ENCODE measurements at regions not wholly inside any gene's neighbourhood (a gene's known extent, or its start where the extent isn't known, plus 50 kb on each side); places are given as distances from the start of the nearest gene placed in this dataset.
"Not testable (repeated sequence)": the region's sequence is repeated elsewhere in the genome, so short reads cannot be mapped to it uniquely, and the experiment has no call there.

DNA sequence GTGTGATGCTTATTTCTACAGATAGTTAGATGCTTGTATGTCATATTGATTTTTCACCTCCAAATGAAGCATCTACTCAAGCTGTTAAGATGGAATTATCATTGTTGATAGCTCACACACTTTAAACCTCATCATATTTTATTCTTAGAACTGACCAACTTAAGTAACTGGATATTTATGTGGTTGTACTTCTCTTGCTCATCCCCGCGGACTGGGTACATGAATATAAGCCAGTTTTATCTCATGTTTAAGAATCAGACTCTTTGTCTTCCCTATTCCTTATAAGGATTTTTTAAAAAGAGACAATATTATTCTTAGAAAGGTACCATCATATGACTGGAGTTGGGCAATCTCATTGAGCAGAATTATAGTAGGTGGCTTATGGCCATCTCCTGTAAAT is 358.7 kb downstream of the DSC3 start:
- CTCF ChIA-PET (ENCODE audit: partially characterized antibody), result no interaction called here
- no peak overlapping the region for H3K27ac Mint-ChIP-seq
- Histone ChIP-seq H3K27me3 (ENCODE audit: insufficient read depth, low read length) (no peaks in the 10 kb centered on the region), H3K27ac (ENCODE audit: low read depth, low read length) (no peak overlapping the region), H3K4me3 (ENCODE audit: low read length in 2 of 2) (no peak overlapping the region), H3K4me1 (ENCODE audit: insufficient read depth, low read length) (no peaks in the 10 kb centered on the region), H3K9me3 (ENCODE audit: control insufficient read depth in 1 of 2, low read length in 2 of 2) (no peaks in the 10 kb centered on the region), H3K36me3 (ENCODE audit: insufficient read depth, low read length) (no peaks in the 10 kb centered on the region)
- no peaks in the 10 kb centered on the region for H3K27me3 Mint-ChIP-seq
- H3K4me1 Mint-ChIP-seq, result no peaks in the 10 kb centered on the region
- intact Hi-C loops (cut with micrococcal nuclease), result no loop called here
- H3K4me3 Mint-ChIP-seq, result no peak overlapping the region
- no peak for DNase-seq
- H3K9me3 Mint-ChIP-seq, result peaks cover 2 to 22% (median 12%) of the 10 kb centered on the region in 8 donors
- H3K36me3 Mint-ChIP-seq, result no peaks in the 10 kb centered on the region
- POLR2A ChIA-PET (ENCODE audit: partially characterized antibody), result no interaction called here

DNA sequence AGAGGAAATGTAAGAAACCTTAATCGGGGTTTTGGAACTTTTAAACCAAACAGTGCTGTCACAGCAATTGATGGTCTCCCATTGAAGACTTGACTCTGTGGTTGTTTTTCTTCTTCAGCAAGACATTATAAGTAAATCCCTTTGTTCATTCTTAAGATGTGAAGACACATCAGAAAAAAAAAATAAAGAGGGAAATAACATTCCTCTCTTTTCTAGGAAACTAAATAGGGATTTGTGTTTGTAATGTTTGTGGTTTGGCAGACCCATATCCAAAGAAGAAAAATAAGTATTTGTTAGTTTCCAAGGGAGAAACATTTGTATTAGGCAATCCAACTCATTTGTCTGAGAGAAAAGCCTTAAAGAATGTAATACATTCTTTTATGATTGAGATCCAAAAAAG is 359.9 kb downstream of the DSC3 start:
- ChIA-PET CTCF (ENCODE audit: partially characterized antibody) (no interaction called here), POLR2A (ENCODE audit: partially characterized antibody) (no interaction called here)
- no peak overlapping the region for H3K27ac ChIP-seq (ENCODE audit: low read depth, low read length)
- H3K4me1 ChIP-seq (ENCODE audit: insufficient read depth, low read length), result no peaks in the 10 kb centered on the region
- Mint-ChIP-seq H3K9me3 (peaks cover 2 to 16% (median 10%) of the 10 kb centered on the region in 8 donors), H3K4me1 (no peaks in the 10 kb centered on the region), H3K4me3 (no peak overlapping the region), H3K36me3 (no peaks in the 10 kb centered on the region), H3K27me3 (no peaks in the 10 kb centered on the region), H3K27ac (no peak overlapping the region)
- no peaks in the 10 kb centered on the region for H3K36me3 ChIP-seq (ENCODE audit: insufficient read depth, low read length)
- intact Hi-C loops (cut with micrococcal nuclease), result no loop called here
- H3K9me3 ChIP-seq (ENCODE audit: control insufficient read depth in 1 of 2, low read length in 2 of 2), result no peaks in the 10 kb centered on the region
- H3K4me3 ChIP-seq (ENCODE audit: low read length in 2 of 2), result no peak overlapping the region
- DNase-seq, result no peak
- H3K27me3 ChIP-seq (ENCODE audit: insufficient read depth, low read length), result no peaks in the 10 kb centered on the region

GRCh38 chr18:30679285-30679930 is 363.1 kb downstream of the DSC3 start:
- no peak for DNase-seq
- H3K4me1 Mint-ChIP-seq, result no peaks in the 10 kb centered on the region
- no peaks in the 10 kb centered on the region for H3K36me3 Mint-ChIP-seq
- Histone ChIP-seq H3K27me3 (ENCODE audit: insufficient read depth, low read length) (no peaks in the 10 kb centered on the region), H3K4me1 (ENCODE audit: insufficient read depth, low read length) (no peaks in the 10 kb centered on the region), H3K27ac (ENCODE audit: low read depth, low read length) (no peak overlapping the region), H3K9me3 (ENCODE audit: control insufficient read depth in 1 of 2, low read length in 2 of 2) (no peaks in the 10 kb centered on the region), H3K4me3 (ENCODE audit: low read length in 2 of 2) (no peak overlapping the region), H3K36me3 (ENCODE audit: insufficient read depth, low read length) (no peaks in the 10 kb centered on the region)
- CTCF ChIA-PET (ENCODE audit: partially characterized antibody), result no interaction called here
- intact Hi-C loops (cut with micrococcal nuclease), result no loop called here
- POLR2A ChIA-PET (ENCODE audit: partially characterized antibody), result no interaction called here
- H3K27ac Mint-ChIP-seq, result no peak overlapping the region
- peaks cover 2 to 10% (median 6%) of the 10 kb centered on the region in 8 donors for H3K9me3 Mint-ChIP-seq
- no peak overlapping the region for H3K4me3 Mint-ChIP-seq
- H3K27me3 Mint-ChIP-seq, result no peaks in the 10 kb centered on the region

GRCh38 chr18:30677813-30678212 is 364.7 kb downstream of the DSC3 start:
- H3K27ac Mint-ChIP-seq; H3K4me1 Mint-ChIP-seq; H3K4me1 ChIP-seq (ENCODE audit: insufficient read depth, low read length); intact Hi-C loops (cut with micrococcal nuclease); DNase-seq; H3K36me3 Mint-ChIP-seq; H3K4me3 Mint-ChIP-seq; H3K27ac ChIP-seq (ENCODE audit: low read depth, low read length); H3K9me3 Mint-ChIP-seq; H3K9me3 ChIP-seq (ENCODE audit: control insufficient read depth in 1 of 2, low read length in 2 of 2); H3K27me3 Mint-ChIP-seq; CTCF ChIA-PET (ENCODE audit: partially characterized antibody); H3K36me3 ChIP-seq (ENCODE audit: insufficient read depth, low read length); H3K27me3 ChIP-seq (ENCODE audit: insufficient read depth, low read length); POLR2A ChIA-PET (ENCODE audit: partially characterized antibody); H3K4me3 ChIP-seq (ENCODE audit: low read length in 2 of 2): not testable (repeated sequence)

- H3K4me3 ChIP-seq (ENCODE audit: low read length in 2 of 2), result no peak overlapping the region
- Mint-ChIP-seq H3K27ac (no peak overlapping the region), H3K27me3 (no peaks in the 10 kb centered on the region), H3K4me1 (no peaks in the 10 kb centered on the region), H3K36me3 (no peaks in the 10 kb centered on the region), H3K9me3 (peaks cover 3 to 11% (median 5%) of the 10 kb centered on the region in 8 donors), H3K4me3 (no peak overlapping the region)
- DNase-seq, result no peak
- no peaks in the 10 kb centered on the region for H3K4me1 ChIP-seq (ENCODE audit: insufficient read depth, low read length)
- no peaks in the 10 kb centered on the region for H3K36me3 ChIP-seq (ENCODE audit: insufficient read depth, low read length)
- CTCF ChIA-PET (ENCODE audit: partially characterized antibody), result no interaction called here
- intact Hi-C loops (cut with micrococcal nuclease), result no loop called here
- POLR2A ChIA-PET (ENCODE audit: partially characterized antibody), result no interaction called here
- H3K27me3 ChIP-seq (ENCODE audit: insufficient read depth, low read length), result no peaks in the 10 kb centered on the region
- H3K27ac ChIP-seq (ENCODE audit: low read depth, low read length), result no peak overlapping the region
- H3K9me3 ChIP-seq (ENCODE audit: control insufficient read depth in 1 of 2, low read length in 2 of 2), result no peaks in the 10 kb centered on the region
These were observed 366.5 kb downstream of the DSC3 start for GRCh38 chr18:30676053-30676480.

DNA sequence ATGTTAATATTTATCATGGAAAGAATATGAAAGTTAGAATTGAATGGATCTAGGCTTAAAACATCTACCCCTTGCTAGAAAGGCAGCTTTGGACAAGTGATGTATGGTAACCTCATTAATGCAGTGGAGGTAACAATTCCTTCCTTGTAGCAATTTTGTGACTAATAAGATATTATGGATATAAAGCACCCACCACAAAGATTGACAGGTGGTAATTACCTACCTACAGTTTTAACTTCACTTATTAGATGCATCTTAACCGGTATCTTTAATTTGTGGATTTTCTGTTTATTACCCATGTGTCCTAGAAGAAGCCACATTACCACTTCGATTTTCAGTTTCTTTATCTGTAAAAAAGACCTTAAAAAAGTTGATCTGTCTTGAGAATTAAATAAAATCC is 367.0 kb downstream of the DSC3 start:
- Histone ChIP-seq H3K4me1 (ENCODE audit: insufficient read depth, low read length) (no peaks in the 10 kb centered on the region), H3K9me3 (ENCODE audit: control insufficient read depth in 1 of 2, low read length in 2 of 2) (no peaks in the 10 kb centered on the region), H3K4me3 (ENCODE audit: low read length in 2 of 2) (no peak overlapping the region), H3K36me3 (ENCODE audit: insufficient read depth, low read length) (no peaks in the 10 kb centered on the region), H3K27ac (ENCODE audit: low read depth, low read length) (no peak overlapping the region), H3K27me3 (ENCODE audit: insufficient read depth, low read length) (no peaks in the 10 kb centered on the region)
- no peak overlapping the region for H3K27ac Mint-ChIP-seq
- no peaks in the 10 kb centered on the region for H3K4me1 Mint-ChIP-seq
- POLR2A ChIA-PET (ENCODE audit: partially characterized antibody), result no interaction called here
- no peak for DNase-seq
- no peaks in the 10 kb centered on the region for H3K36me3 Mint-ChIP-seq
- H3K9me3 Mint-ChIP-seq, result peaks cover 3 to 11% (median 6%) of the 10 kb centered on the region in 8 donors
- H3K4me3 Mint-ChIP-seq, result no peak overlapping the region
- CTCF ChIA-PET (ENCODE audit: partially characterized antibody), result no interaction called here
- no peaks in the 10 kb centered on the region for H3K27me3 Mint-ChIP-seq
- intact Hi-C loops (cut with micrococcal nuclease), result no loop called here

GRCh38 chr18:30675072-30675471 is 367.5 kb downstream of the DSC3 start:
- H3K27ac Mint-ChIP-seq, result no peak overlapping the region
- DNase-seq, result no peak
- CTCF ChIA-PET (ENCODE audit: partially characterized antibody), result no interaction called here
- POLR2A ChIA-PET (ENCODE audit: partially characterized antibody), result no interaction called here
- H3K4me3 Mint-ChIP-seq, result no peak overlapping the region
- H3K36me3 Mint-ChIP-seq, result no peaks in the 10 kb centered on the region
- no peaks in the 10 kb centered on the region for H3K4me1 ChIP-seq (ENCODE audit: insufficient read depth, low read length)
- no peaks in the 10 kb centered on the region for H3K4me1 Mint-ChIP-seq
- no peaks in the 10 kb centered on the region for H3K27me3 ChIP-seq (ENCODE audit: insufficient read depth, low read length)
- intact Hi-C loops (cut with micrococcal nuclease), result no loop called here
- H3K36me3 ChIP-seq (ENCODE audit: insufficient read depth, low read length), result no peaks in the 10 kb centered on the region
- H3K27me3 Mint-ChIP-seq, result no peaks in the 10 kb centered on the region
- no peaks in the 10 kb centered on the region for H3K9me3 ChIP-seq (ENCODE audit: control insufficient read depth in 1 of 2, low read length in 2 of 2)
- peaks cover 3 to 11% (median 5%) of the 10 kb centered on the region in 8 donors for H3K9me3 Mint-ChIP-seq
- H3K27ac ChIP-seq (ENCODE audit: low read depth, low read length), result no peak overlapping the region
- no peak overlapping the region for H3K4me3 ChIP-seq (ENCODE audit: low read length in 2 of 2)

- no peak overlapping the region for H3K27ac Mint-ChIP-seq
- DNase-seq, result no peak
These were observed 367.9 kb downstream of the DSC3 start for GRCh38 chr18:30674596-30674995.

More at GRCh38 chr18:30674596-30674995, 367.9 kb downstream of the DSC3 start:
- no peaks in the 10 kb centered on the region for H3K9me3 ChIP-seq (ENCODE audit: control insufficient read depth in 1 of 2, low read length in 2 of 2)
- Mint-ChIP-seq H3K27me3 (no peaks in the 10 kb centered on the region), H3K36me3 (no peaks in the 10 kb centered on the region), H3K9me3 (peaks cover 3 to 11% (median 5%) of the 10 kb centered on the region in 8 donors), H3K4me3 (no peak overlapping the region), H3K4me1 (no peaks in the 10 kb centered on the region)
- intact Hi-C loops (cut with micrococcal nuclease), result no loop called here
- H3K27ac ChIP-seq (ENCODE audit: low read depth, low read length), result no peak overlapping the region
- ChIA-PET CTCF (ENCODE audit: partially characterized antibody) (no interaction called here), POLR2A (ENCODE audit: partially characterized antibody) (no interaction called here)
- no peaks in the 10 kb centered on the region for H3K27me3 ChIP-seq (ENCODE audit: insufficient read depth, low read length)
- no peaks in the 10 kb centered on the region for H3K36me3 ChIP-seq (ENCODE audit: insufficient read depth, low read length)
- H3K4me3 ChIP-seq (ENCODE audit: low read length in 2 of 2), result no peak overlapping the region
- no peaks in the 10 kb centered on the region for H3K4me1 ChIP-seq (ENCODE audit: insufficient read depth, low read length)

Data from CD4-positive, alpha-beta memory T cell (primary cell).